ENCODE measurements at regions not wholly inside any gene's neighbourhood (a gene's known extent, or its start where the extent isn't known, plus 50 kb on each side); places are given as distances from the start of the nearest gene placed in this dataset.

- no peaks in the 10 kb centered on the region for H3K36me3 Mint-ChIP-seq (ENCODE audit: low read depth)
- peaks cover 10% of the 10 kb centered on the region for H3K4me1 Mint-ChIP-seq
- no peaks in the 10 kb centered on the region for H3K9me3 Mint-ChIP-seq
- H3K27ac Mint-ChIP-seq, result no peak overlapping the region
- ATAC-seq (replicated peaks), result no peak
- no peak overlapping the region for H3K4me3 Mint-ChIP-seq
- H3K27me3 Mint-ChIP-seq, result no peaks in the 10 kb centered on the region
These were observed 80.3 kb upstream of the DPH5 start for GRCh38 chr1:101105877-101106276.

GRCh38 chr1:101102426-101103156, 77.0 kb upstream of the DPH5 start:
- Mint-ChIP-seq H3K4me3 (no peak overlapping the region), H3K36me3 (ENCODE audit: low read depth) (no peaks in the 10 kb centered on the region), H3K4me1 (no peaks in the 10 kb centered on the region), H3K9me3 (no peaks in the 10 kb centered on the region), H3K27me3 (no peaks in the 10 kb centered on the region), H3K27ac (no peak overlapping the region)
- ATAC-seq (replicated peaks), result no peak

GRCh38 chr1:101101360-101101759, 75.8 kb upstream of the DPH5 start:
- ATAC-seq (replicated peaks), result no peak
- H3K27ac Mint-ChIP-seq, result no peak overlapping the region
- no peaks in the 10 kb centered on the region for H3K36me3 Mint-ChIP-seq (ENCODE audit: low read depth)
- no peaks in the 10 kb centered on the region for H3K4me1 Mint-ChIP-seq
- no peaks in the 10 kb centered on the region for H3K9me3 Mint-ChIP-seq
- no peaks in the 10 kb centered on the region for H3K27me3 Mint-ChIP-seq
- H3K4me3 Mint-ChIP-seq, result no peak overlapping the region

GRCh38 chr1:101100674-101101073, 75.1 kb upstream of the DPH5 start:
- Mint-ChIP-seq H3K27ac (no peak overlapping the region), H3K4me3 (no peak overlapping the region), H3K36me3 (ENCODE audit: low read depth) (no peaks in the 10 kb centered on the region), H3K9me3 (no peaks in the 10 kb centered on the region), H3K4me1 (no peaks in the 10 kb centered on the region), H3K27me3 (no peaks in the 10 kb centered on the region)
- no peak for ATAC-seq (replicated peaks)

GRCh38 chr1:101098907-101099306, 73.3 kb upstream of the DPH5 start:
- Mint-ChIP-seq H3K9me3 (no peaks in the 10 kb centered on the region), H3K36me3 (ENCODE audit: low read depth) (no peaks in the 10 kb centered on the region), H3K27me3 (no peaks in the 10 kb centered on the region), H3K4me3 (no peak overlapping the region), H3K4me1 (no peaks in the 10 kb centered on the region), H3K27ac (no peak overlapping the region)
- no peak for ATAC-seq (replicated peaks)

- no peak overlapping the region for H3K4me3 Mint-ChIP-seq
- H3K27me3 Mint-ChIP-seq, result no peaks in the 10 kb centered on the region
- no peaks in the 10 kb centered on the region for H3K36me3 Mint-ChIP-seq (ENCODE audit: low read depth)
- ATAC-seq (replicated peaks), result no peak
- H3K27ac Mint-ChIP-seq, result no peak overlapping the region
- no peaks in the 10 kb centered on the region for H3K9me3 Mint-ChIP-seq
- H3K4me1 Mint-ChIP-seq, result no peaks in the 10 kb centered on the region
These were observed 72.7 kb upstream of the DPH5 start for GRCh38 chr1:101098327-101098726.

GRCh38 chr1:101089613-101090338, 64.2 kb upstream of the DPH5 start:
- ATAC-seq (replicated peaks), result no peak
- no peak overlapping the region for H3K27ac Mint-ChIP-seq
- peaks cover 4% of the 10 kb centered on the region for H3K4me1 Mint-ChIP-seq
- H3K9me3 Mint-ChIP-seq, result no peaks in the 10 kb centered on the region
- H3K36me3 Mint-ChIP-seq (ENCODE audit: low read depth), result no peaks in the 10 kb centered on the region
- H3K4me3 Mint-ChIP-seq, result no peak overlapping the region
- H3K27me3 Mint-ChIP-seq, result no peaks in the 10 kb centered on the region

- H3K27me3 Mint-ChIP-seq, result no peaks in the 10 kb centered on the region
- H3K36me3 Mint-ChIP-seq (ENCODE audit: low read depth), result no peaks in the 10 kb centered on the region
- ATAC-seq (replicated peaks), result peak; percentile 68
- H3K4me3 Mint-ChIP-seq, result no peak overlapping the region
- peaks cover 4% of the 10 kb centered on the region for H3K4me1 Mint-ChIP-seq
- no peak overlapping the region for H3K27ac Mint-ChIP-seq
- no peaks in the 10 kb centered on the region for H3K9me3 Mint-ChIP-seq
These were observed 62.8 kb upstream of the DPH5 start for GRCh38 chr1:101088431-101088830.

- no peak for ATAC-seq (replicated peaks)
- Mint-ChIP-seq H3K27me3 (no peaks in the 10 kb centered on the region), H3K36me3 (ENCODE audit: low read depth) (no peaks in the 10 kb centered on the region), H3K9me3 (no peaks in the 10 kb centered on the region), H3K4me3 (no peak overlapping the region), H3K27ac (no peak overlapping the region), H3K4me1 (peaks cover 14% of the 10 kb centered on the region)
These were observed 61.2 kb upstream of the DPH5 start for GRCh38 chr1:101086783-101087182.

GRCh38 chr1:101081496-101082488, 56.2 kb upstream of the DPH5 start:
- no peaks in the 10 kb centered on the region for H3K36me3 Mint-ChIP-seq (ENCODE audit: low read depth)

GRCh38 chr1:101080859-101081258, 55.3 kb upstream of the DPH5 start:
- Mint-ChIP-seq H3K36me3 (ENCODE audit: low read depth) (peaks cover 3% of the 10 kb centered on the region), H3K27me3 (no peaks in the 10 kb centered on the region), H3K27ac (peak overlapping the region; percentile 69), H3K9me3 (no peaks in the 10 kb centered on the region), H3K4me3 (peak overlapping the region; percentile 69), H3K4me1 (peaks cover 17% of the 10 kb centered on the region)
- ATAC-seq (replicated peaks), result no peak

More at GRCh38 chr1:101081496-101082488, 56.2 kb upstream of the DPH5 start:
- Mint-ChIP-seq H3K9me3 (no peaks in the 10 kb centered on the region), H3K27ac (peak overlapping the region; percentile 69), H3K27me3 (no peaks in the 10 kb centered on the region), H3K4me3 (peak overlapping the region; percentile 69), H3K4me1 (peaks cover 17% of the 10 kb centered on the region)
- ATAC-seq (replicated peaks), result peak; percentile 99

GRCh38 chr1:101079341-101079740, 53.8 kb upstream of the DPH5 start:
- Mint-ChIP-seq H3K4me1 (peaks cover 17% of the 10 kb centered on the region), H3K27ac (no peak overlapping the region), H3K9me3 (no peaks in the 10 kb centered on the region), H3K4me3 (no peak overlapping the region), H3K27me3 (no peaks in the 10 kb centered on the region), H3K36me3 (ENCODE audit: low read depth) (peaks cover 5% of the 10 kb centered on the region)
- no peak for ATAC-seq (replicated peaks)

- Mint-ChIP-seq H3K36me3 (ENCODE audit: low read depth) (peaks cover 5% of the 10 kb centered on the region), H3K9me3 (no peaks in the 10 kb centered on the region), H3K4me3 (no peak overlapping the region), H3K4me1 (peaks cover 14% of the 10 kb centered on the region), H3K27me3 (no peaks in the 10 kb centered on the region), H3K27ac (no peak overlapping the region)
- no peak for ATAC-seq (replicated peaks)
These were observed 52.3 kb upstream of the DPH5 start for GRCh38 chr1:101077849-101078248.

GRCh38 chr1:101075926-101076325, 50.3 kb upstream of the DPH5 start:
- H3K36me3 Mint-ChIP-seq (ENCODE audit: low read depth), result peaks cover 5% of the 10 kb centered on the region
- no peaks in the 10 kb centered on the region for H3K9me3 Mint-ChIP-seq
- no peaks in the 10 kb centered on the region for H3K27me3 Mint-ChIP-seq
- H3K4me3 Mint-ChIP-seq, result no peak overlapping the region
- H3K4me1 Mint-ChIP-seq, result no peaks in the 10 kb centered on the region
- ATAC-seq (replicated peaks), result no peak
- no peak overlapping the region for H3K27ac Mint-ChIP-seq
